ENCODE measurements at regions not wholly inside any gene's neighbourhood (a gene's known extent, or its start where the extent isn't known, plus 50 kb on each side); places are given as distances from the start of the nearest gene placed in this dataset.

- DNase-seq, result no peak
These were observed 408.0 kb downstream of the TBL1XR1 start for GRCh38 chr3:176789281-176789705.

DNA sequence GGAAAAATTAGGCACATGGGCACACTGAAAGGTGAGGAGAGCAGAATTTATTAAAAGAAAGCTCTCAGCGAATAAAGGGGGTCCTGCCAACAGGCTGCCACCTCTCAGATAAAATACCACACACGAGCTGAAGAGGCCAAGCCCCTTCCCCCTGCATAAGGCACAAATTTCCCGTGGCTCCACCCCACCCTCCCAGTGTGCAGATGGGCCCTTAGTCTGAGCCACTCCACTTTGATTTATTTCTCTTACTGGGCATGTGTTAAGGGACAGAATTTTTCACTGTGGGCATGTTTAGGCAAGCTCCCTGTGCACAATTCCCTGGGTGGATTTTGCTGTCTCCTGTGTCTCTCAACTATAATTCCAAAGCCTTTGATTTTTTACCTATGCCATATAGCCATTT, 409.8 kb downstream of the TBL1XR1 start:
- no peak for DNase-seq

DNA sequence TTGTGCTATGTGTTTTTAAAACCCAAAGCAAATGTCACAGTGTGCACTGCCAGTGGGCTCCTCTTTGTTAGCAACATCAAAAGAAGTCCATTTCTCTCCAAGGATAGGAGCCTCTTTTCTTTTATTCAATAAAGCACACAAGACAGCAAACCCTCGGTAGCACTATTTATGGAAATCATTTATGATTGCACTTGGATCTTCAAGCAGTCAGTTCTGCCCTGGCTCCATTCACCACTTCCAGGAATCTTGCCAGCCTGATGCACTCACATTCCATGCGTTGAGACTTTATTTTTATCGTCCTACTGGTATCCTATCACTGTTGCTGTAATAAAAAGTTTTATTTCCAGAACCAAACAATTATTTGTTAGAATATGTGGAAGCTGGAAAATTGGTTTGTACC, 412.1 kb downstream of the TBL1XR1 start:
- DNase-seq, result peak; percentile 26

DNA sequence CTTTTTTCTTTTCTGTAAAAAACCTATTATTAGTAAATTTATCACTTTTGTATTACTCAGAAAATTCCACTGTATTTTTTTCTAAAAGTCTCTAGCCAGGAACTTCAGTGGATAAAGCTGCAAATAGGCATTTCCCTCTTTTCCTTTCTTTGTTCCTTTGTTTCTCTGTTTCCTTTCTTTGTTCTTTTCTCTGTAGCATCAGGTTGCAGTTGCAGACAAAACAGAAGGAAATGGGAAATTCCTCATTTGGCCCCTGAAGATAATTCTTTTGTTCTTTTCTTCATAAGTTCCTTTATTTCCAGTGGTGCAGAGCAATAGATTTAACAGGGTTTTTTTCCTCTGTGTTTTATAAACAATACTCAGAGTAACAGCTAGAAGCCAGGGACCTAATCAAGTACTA, 416.5 kb downstream of the TBL1XR1 start:
- no peak for DNase-seq

GRCh38 chr3:176776622-176777175, 420.6 kb downstream of the TBL1XR1 start:
- DNase-seq, result no peak

GRCh38 chr3:176769547-176770190, 427.6 kb downstream of the TBL1XR1 start:
- no peak for DNase-seq

- DNase-seq, result no peak
These were observed 429.9 kb downstream of the TBL1XR1 start for GRCh38 chr3:176767385-176767784.

- DNase-seq, result no peak
These were observed 430.4 kb downstream of the TBL1XR1 start for GRCh38 chr3:176766862-176767261.

DNA sequence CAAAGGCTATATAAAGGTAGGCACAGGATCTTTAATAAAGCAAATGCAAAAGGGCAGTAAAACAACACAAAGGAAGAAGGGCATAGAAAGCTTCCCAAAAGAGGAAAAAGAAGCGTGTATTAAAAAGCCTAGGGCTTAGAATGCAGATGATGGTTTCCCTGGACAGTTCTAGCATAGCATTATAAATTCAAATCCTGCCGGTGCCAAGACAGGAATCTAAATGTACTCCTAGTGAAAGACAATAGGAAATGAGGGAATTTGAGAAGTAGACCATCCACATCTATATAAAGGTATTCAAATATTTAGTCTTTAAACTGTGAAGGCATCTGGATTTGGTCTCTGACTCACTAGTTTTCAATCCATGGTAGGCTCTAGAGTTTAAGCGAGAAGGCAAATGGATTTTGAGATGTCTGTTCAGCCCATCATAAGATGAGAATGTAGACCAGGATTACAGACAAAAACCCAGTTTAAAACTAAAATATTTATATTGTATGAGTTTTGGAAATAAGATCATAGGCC, 431.8 kb downstream of the TBL1XR1 start:
- DNase-seq, result no peak

- DNase-seq, result no peak
These were observed 437.3 kb downstream of the TBL1XR1 start for GRCh38 chr3:176759815-176760506.

- no peak for DNase-seq
These were observed 439.9 kb downstream of the TBL1XR1 start for GRCh38 chr3:176757429-176757828.

DNA sequence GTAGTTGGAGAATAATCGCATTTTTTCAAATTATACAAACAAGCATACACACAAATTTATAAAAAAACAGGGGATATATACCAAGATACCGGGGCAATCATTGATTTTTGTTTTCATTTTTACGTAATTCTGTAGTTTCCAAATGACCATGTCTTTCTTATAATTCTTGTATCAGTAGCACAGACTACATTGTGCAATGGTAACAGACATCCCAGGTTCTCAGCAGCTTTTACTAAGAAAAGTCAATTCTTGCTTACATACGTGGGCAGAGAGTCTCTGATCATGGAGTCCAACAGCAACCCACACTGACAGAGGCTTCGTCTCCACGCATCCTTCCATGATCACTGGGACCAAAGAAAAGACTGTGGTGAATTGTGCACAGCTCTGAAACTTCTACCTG, 441.3 kb downstream of the TBL1XR1 start:
- DNase-seq, result no peak

DNA sequence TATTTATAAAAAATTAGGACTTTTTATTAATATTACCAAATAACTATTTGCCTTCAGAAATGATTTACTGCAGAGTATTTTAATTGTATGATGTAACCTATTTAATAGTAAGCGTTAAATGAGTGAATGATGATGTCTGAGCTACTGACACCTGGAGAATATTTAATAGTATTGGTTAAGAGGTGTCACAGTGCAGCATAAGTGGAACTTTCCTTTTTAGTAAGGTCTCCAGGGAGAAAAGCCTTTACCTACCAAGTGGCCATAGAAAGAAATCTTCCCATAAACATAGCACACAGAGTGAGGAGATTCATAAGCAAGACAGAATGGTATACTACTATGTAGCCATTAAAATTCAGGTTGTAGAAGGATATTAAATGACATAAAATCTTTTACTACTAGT, 441.7 kb downstream of the TBL1XR1 start:
- DNase-seq, result no peak

- DNase-seq, result no peak
These were observed 455.6 kb downstream of the TBL1XR1 start for GRCh38 chr3:176741664-176742047.

DNA sequence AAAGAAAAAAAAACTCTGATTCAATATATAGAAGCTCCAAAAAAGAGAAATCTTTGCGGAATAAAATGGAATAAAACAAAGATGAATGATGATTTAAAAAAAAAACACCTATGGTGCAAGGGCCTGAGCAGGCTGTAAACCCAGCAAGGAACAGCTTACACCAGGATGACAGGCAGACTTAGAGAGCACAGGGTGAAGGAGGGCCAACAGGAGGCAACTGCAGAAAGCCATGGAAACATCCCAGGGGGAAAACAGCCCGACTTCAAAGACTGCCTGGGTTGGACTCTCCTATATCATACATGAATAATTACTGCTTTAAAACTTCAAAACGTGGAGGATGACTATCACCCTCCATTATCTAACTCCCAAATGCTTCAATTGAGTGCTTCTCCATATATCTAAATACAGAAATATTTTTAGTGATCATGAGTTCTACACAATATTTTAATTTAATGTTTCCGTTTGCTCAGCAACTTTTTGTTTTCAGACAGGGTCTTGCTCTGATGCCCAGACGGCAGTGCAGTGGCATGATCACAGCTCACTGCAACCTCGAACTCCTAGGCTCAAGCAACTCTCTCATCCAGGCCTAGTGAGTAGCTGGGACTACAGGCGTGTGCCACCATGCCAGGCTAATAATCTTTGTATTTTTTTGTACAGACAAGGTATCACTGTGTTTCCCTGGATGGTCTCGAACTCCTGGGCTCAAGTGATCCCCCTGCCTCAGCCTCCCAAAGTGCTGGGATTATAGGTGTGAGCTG, 456.2 kb downstream of the TBL1XR1 start:
- no peak for DNase-seq

- DNase-seq, result no peak
These were observed 458.1 kb downstream of the TBL1XR1 start for GRCh38 chr3:176739159-176739558.

GRCh38 chr3:176737480-176738110, 459.7 kb downstream of the TBL1XR1 start:
- DNase-seq, result no peak

DNA sequence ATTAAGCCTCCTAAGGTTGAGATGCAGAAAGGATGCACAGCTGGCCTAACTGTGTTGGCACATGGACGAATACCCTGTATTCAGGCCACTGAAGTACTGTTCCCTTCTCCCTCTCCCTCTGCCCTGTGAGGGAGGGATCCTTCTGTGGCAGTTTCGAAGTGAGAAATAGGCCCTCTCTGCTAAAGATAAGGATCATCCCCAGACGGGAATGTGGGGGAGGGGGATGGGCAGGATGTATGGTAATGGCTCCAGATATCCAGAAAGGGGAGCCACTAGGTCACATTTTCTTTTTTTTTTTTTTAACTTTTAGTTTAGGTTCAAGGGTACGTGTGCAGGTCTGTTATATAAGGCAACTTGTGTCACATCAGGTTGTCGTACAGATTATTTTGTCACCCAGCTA, 463.1 kb downstream of the TBL1XR1 start:
- DNase-seq, result no peak

DNA sequence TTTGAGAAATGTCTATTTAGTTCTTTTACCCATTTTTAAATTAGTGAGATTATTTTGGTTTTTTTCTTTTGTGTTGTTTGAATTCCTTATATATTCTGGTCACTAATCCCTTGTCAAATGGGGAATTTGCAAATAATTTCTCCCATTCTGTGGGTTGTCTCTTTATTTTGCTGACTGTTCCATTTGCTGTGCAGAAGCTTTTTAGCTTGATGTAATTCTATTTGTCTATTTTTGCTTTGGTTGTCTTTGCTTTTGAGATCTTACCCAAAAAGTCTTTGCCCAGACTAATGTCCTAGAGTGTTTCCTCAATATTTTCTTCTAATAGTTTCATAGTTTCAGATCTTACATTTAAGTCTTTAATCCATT, 472.9 kb downstream of the TBL1XR1 start:
- DNase-seq, result no peak

GRCh38 chr3:176723758-176724393, 473.4 kb downstream of the TBL1XR1 start:
- no peak for DNase-seq

DNA sequence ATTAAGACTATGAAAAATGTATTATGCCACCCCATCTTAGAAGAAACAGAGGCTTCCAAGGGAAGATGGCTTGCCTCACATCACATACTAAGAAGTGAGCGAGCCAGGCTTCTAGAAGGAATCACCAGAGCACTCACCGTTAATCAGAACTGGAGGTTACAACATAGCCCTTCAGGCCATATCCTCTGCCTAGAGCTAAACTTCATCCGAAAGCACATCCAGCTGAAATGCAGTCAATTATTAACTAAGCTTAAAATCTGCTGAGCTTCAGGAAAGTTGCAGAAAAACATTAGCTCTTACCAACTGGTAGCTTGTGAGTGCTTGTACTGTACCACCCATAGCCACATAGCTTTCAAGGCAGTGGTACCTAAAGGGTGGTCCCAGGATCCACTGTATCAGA, 483.2 kb downstream of the TBL1XR1 start:
- DNase-seq, result no peak

DNA sequence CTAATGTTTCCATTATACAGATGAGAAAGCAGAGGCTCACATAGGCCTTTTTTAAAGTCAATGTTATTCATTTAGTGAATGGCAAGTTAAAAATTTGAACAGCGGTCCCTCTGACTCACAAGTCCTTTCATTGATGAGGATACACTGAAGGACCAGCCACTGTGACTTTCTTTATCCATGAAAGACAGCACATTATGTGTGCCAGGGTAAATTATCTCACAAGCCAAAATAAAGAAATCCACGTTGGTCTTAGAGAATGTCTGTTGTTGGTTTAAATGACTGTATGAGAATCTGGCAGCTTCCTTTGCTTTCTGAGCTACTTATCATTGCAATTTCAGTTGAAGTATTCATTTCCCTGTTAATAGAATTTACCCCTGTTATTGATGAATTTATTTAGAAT, 485.1 kb downstream of the TBL1XR1 start:
- no peak for DNase-seq
